GM19438 (cell line): ENCODE measurements at regions not wholly inside any gene's neighbourhood (a gene's known extent, or its start where the extent isn't known, plus 50 kb on each side); places are given as distances from the start of the nearest gene placed in this dataset.

Experiments
- ATAC-seq: cut with Tn5 transposase; IDR thresholded peaks from one replicate; pipeline ENCODE4 v1.9.1; 2021; ENCODE audit warnings: low read depth; ENCODE audit not compliant: unreplicated experiment

DNA sequence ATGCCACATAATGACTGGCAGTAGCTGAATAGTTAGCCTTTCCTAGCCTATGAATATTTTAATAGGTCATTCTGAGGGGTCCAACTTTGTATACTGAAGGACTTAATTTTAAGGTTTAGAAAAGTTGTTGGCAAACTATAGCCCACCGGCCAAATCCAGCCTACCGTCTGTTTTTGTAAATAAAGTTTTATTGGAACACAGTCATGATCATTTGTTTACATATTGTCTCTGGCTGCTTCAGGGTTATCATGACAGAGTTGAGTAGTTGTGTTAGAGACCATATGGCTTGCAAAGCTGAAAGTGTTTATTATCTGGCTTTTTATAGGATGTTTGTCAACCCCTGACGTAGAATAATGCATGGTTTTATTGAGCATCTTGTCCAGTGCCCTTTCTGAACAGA, 73.4 kb downstream of the NTMT2 start:
- no peak for ATAC-seq

DNA sequence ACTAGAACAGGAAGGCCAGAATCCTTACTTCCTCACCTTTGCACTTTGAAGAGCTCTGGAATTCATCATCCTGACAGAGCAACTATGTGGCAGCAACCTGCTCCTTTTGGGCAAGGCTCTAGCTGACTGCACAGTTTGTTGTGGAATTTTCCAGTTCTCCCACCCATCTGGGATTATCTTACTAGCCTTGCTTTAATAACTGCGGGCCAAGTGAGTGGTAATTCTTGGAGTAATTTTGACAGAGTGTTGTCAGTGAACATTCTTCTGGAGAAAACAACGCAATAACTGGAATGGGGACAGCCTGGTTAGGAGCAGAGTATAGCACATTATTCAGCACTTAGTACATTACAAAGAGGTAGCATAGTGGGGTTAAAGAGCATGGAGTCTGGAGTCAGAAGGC, 75.3 kb downstream of the NTMT2 start:
- ATAC-seq = no peak

DNA sequence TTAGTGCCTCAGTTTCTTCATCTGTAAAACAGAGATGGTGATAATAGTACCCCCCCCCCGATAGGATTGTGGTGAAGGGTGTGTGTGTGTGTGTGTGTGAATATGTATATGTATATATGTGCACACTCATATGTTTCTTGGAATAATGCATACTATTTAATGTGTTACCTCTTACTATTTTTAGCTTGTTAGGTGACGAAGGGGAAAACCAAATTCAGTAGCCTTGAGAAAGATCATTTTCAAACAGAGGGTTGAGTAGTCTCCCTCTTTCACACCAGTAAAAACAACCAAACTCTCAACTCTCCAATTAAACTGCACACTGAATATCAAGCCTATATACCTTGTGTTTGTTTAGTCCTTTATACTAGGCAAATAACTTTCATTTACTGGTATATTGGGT, 75.7 kb downstream of the NTMT2 start:
- ATAC-seq = no peak

DNA sequence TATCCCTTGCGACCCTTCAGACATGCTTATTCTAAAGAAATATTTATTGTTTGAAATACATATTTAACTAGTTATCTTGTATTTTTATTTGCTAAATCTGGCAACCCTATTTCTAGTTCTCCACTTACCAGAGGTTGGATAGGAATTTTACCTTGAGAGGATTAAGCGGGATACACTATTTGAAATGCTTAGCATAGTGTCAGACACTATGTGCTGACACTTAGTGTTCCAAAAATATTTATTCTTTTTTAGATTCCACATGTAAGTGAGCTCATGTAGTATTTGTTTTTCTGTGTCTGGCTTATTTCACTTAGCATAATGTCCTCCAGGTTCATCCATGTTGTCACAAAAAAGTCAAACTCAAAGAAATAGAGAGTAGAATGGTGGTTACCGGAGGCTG, 78.7 kb downstream of the NTMT2 start:
- no peak for ATAC-seq

DNA sequence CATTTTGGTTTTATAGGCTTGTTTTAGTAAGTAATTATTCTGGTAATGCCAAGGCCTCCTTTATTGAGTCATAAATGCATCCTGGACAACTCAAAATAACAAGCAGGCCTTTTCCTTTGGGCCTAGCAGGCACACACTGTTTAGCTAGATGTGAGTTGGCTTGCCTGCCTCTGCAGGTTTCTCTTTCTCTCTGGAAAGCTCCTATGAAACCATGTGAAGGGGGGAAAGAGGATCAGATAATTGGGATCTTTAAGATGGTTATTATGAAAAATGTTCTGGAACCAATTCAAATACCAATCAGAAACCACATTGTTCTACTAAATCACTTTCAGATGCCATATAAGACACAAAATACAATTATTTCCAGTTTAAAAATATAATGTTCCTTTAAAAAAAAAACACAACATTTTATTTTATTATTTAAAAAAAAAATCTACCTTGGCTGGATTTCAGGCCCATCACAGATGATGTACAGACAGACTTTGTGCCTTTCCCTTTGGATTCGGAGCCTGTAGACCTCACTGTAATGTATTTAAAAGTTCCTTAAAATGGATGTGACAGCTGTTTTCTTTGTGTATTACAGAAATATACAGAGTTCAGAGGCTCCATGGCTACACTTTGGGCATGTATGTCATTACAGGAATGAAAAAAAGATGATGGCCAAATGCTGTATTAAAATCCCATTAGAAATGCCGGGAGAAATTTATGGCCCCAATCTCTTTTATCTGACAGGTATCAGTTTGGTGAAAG, 80.2 kb downstream of the NTMT2 start:
- ATAC-seq = no peak

DNA sequence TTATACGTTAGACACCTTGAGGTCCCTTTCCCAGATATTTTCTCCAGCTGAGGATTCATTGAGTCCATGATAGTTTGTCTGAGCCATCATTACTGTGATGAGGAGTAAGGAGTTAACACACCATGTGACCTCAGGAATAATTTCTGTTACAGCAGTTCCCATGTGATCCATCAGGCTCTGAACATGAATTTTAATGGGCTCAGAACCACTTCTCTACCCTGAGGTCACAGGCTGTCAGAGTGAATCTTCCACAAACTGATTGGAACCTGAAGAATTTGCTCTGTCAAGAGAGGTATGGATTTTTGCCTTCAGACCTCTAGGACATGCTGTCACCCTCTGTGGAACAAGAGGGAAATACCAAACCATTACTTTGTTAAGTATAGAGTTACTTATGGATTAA, 81.0 kb downstream of the NTMT2 start:
- ATAC-seq = no peak

DNA sequence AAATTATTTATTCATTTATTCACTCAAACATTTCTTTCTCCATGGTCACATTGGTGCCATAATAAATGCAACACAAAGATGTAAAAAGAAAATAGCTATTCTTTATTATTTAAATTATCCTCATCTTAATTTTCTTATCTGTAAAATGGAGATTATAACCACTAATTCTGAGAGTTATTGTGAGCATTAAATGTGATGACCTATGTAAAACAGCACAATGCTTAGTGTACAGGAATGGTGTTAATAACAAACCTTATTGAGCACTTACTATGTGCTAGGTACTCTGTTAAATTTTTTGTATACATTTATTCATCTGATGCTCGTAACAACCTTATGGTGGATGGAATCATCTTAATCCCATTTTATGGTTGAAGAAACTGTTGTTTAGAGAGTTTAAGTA, 84.6 kb downstream of the NTMT2 start:
- no peak for ATAC-seq

DNA sequence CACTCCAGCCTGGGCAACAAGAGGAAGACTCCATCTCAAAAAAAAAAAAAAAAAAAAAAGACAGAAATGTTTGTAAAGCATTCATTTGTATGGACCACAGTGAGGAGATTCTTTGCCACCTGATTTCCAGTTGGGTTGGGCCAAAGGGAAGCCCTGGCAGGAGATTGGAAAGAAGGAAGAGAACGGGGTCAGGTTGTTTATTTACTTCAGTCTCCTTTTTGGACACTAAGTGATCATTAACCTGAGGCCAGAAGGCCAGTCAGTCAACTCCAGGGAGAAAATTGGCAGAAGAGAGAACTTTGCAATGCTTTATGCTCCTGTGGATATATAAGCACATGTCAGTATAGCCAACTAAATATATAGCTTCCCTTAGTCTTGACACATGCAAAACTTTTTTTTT, 85.9 kb downstream of the NTMT2 start:
- ATAC-seq = no peak

DNA sequence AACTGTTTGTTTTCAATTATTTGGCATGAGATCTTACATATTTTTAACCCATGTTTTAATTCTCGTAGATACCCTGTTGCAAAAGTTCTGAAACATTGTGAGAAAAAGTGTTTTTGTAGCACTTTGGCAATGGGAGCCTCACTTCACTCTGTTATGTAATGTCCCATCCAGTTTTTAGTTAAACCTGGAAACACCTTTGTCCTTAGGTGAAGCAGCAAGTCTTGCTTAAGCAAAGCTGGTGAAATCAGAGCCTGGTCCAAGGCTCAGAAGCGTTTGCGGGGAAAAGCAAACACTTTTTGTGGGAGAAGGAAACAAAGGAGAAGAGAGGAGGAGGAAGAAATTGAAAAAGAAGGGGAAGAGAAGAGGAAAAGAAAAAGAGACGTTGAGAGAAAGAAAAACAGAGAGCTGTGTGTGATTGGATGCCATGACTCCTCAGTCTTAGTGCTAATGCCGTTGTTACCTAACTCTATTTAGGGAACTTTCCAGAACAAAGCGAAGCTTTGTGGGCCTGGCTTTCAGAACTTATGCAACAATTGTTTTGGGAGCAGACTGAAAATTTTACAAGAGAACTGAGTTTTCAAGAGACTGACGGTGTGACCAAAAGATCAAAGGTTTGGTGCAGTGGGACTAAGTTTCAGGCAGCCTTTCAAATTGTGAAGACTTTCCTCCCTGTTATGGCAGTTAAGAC, 93.1 kb downstream of the NTMT2 start:
- ATAC-seq = no peak

DNA sequence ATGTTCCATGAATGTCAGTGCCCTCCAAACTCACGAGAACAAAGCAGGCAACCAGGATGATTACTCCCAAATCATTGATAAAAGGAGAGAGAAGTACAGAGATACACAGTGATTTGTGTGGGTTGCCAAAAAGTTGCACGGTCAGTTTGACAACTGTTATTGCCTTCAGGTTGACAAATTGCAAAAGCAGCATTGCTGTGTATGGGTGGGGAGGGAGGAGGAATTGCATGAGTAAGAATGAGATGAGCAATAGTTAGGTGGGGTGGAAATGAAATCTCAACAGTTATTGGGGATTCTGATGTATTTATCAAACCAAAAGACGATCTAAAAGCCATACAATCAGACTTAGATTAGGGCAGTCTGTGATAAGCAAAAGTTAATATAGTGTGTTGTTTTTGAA, 93.7 kb downstream of the NTMT2 start:
- no peak for ATAC-seq

DNA sequence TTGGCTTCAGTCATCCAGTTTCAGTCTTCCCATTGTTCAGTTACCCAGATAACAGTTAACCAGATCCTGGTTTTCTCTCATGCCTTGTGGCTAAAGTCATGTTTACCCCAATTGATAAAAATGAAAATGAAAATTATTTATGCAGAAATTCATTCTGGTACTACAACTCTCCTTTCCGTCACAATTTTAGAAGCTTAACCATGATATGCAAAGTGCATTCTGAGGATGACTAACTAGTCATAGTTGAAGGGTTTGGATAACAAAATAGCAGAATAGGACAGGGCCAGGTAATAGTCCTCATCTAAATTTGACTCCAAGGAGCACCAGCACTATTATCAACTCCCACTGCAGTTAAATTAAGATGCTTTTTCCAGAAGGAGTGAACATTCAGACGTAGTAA, 94.7 kb downstream of the NTMT2 start:
- ATAC-seq = peak; percentile 96

DNA sequence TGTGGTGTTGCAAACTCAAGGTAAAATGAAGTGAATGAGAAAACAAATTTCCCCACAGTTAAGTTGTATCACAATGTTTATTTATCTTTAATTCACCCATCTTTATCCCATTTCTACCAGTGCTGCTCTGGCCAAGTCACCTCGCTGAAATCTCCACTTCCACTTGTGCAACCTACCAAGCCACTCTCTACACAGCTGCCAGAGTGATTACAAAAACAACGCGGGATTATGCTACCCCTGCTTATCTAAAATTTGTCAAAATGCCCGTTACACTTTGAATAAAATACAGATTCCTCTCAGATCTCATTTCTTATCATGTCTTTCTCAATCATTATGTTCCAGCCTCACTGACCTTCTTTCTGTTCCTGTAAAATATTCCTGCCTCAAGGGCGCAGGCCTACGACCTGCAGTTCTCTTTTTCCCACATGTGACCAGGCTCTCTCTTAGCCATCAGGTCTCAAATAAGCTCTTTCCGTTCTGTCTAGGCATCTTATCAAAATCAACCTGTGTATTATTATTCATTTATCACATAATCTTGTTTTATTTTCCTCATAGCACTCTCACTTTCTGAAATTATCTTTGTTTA, 95.6 kb downstream of the NTMT2 start:
- no peak for ATAC-seq

DNA sequence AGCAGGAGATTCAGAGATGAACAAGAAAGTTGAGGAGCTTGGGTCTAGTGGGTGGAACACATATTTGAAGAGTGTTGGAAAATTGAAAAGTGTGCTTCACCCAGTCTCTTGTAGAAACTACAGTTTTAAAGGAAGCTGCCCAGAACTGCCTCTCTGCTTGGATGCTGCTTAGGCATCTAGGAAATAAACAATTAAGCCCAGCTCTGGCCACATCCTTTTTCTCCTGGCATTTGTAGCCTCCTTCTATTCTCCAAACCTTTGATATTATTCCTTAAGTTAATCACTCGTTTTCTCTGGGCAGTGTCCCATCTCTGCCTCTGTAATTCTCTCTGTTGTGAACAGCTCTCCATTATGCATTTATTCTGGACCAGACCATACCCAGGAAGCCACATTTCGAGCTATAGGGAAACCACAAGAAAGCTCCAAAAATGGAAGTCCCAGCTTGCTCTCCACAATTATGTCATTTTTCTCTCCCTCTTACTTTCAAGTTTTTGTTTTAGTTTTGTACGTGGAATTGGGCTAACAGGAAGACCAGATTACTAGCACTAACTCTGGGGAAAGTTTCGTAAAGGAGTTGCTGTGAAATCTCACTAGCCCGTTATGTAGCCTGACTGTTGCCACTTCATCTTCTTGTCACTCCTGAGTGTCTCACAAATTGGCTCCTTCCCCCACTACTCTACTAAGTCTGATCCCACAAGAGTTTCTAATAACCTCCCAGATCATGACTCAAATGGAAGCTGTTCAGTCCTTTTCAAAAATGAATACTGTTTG, 102.2 kb downstream of the NTMT2 start:
- ATAC-seq = peak; percentile 73

DNA sequence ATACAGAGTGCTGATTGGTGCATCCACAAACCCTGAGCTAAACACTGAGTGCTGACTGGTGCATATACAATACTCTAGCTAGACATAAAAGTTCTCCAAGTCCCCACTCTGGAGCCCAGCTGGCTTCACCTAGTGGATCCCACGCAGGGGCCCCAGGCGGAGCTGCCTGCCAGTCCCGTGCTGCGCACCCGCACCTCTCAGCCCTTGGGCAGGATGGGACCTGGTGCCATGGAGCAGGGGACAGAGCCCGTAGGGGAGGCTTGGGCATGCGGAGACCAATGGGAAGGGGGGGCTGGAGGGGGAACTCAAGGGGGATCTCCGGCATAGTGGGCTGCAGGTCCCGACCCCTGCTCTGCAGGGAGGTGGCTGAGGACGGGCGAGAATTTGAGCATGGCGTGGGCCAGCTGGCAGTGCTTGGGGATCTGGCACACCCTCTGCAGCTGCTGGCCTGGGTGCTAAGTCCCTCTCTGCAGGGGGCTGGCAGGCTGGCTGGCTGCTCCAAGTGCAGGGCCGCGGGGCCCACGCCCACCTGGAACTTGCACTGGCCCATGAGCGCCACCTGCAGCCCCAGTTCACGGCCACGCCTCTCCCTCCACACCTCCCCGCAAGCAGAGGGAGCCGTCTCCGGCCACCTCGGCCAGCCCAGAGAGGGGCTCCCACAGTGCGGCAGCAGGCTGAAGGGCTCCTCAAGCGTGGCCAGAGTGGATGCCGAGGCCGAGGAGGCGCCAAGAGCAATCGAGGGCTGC, 104.9 kb downstream of the NTMT2 start:
- ATAC-seq = no peak

DNA sequence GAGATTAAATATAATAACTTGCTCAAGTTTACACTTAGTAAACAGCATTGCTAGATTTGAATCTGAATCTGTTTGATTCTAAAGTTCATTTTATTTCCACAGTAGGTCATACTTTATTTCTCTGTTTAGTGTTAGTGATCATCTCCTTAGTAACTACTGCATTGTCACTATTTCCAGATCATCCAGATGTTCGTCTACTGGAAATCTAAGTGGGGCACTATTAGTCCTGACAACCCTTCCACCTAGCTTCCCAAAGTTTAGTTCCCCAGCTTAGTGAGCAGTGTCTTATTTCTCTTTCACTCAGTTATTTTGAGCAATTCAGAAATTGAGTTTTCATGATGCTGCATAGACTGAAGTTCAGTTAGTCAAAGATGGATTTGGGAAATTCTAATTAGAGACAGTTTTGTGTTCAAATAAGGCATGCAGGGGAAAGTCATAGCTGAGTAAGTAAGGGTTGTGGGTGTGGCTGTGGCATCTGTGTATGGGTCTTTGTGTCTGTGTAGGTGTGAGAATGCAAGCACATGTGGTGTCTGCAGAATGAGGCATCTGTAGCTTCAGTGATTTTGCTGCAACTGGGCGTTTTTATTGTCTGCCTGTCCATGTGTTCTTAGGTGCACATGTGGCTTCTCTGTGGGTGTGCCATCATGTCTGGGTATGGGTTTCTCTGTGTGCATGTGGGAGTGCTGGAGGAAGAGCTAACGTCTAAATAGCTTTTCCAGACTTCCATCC, 107.3 kb downstream of the NTMT2 start:
- no peak for ATAC-seq

DNA sequence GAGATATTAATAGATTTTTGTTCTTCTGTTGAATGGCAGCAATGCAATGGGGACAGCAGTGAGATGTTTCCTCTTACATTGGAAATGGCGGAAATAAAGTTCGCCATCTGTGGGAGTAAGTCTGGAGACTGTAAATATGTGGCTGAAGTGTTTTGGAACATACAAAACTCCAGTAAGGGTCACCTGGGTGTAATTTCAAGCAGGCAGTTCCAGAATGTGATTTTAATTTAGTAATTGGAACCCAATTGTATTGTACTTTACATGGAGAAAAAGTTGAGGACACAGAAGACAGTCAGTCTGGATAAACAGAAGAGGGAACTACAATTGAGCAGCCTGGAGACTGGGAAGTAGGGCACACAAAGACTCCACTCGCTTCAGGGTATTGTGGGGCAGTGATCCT, 108.6 kb downstream of the NTMT2 start:
- no peak for ATAC-seq

DNA sequence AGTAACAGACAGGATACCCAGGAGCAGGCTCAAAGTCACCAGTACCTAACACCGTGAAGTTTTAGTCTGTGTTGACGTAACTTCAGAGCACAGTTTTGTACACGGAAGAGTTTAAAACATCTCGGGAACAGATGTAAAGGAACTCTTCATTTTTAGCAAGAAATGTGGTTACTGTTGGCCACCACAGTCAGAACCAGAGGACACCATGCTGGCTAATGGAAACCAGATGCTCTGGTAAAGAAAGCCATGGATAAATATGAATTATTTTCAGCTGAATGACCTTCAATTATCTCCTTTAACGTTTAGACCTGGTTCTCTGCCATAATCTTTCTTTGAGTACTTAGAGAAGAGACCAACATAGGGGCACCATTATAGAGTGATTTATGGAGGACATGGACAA, 115.9 kb downstream of the NTMT2 start:
- ATAC-seq = no peak

DNA sequence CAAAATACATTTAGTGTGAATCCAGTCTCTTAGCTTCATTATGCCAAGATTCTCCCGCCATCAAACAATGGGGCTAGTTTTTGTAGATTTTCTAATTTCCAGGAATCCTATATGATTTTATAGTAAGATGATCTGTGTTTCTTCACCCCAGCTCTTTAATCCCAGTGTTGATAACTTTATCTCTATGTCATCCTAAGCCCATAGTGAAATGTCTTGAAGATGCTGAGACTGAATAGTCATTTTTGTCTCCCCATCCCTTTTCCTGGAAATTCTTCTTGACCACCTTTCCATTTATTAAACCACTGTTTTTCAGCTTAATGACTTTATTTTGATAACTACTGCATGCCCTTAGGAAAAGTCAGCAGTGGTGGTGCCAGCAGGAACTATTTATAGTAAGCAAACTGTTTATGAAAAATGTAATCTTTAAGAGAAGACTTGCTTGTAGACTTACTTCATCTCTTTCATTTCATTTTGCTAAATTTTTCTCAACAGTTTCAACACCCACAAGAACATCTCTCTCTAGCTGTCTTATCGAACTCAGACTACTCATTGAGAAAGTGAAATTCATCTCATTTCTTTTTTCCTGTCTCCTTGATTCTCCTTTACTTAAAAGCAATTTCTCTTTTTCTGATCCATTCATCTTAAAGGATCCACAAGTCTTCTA, 116.6 kb downstream of the NTMT2 start:
- no peak for ATAC-seq

DNA sequence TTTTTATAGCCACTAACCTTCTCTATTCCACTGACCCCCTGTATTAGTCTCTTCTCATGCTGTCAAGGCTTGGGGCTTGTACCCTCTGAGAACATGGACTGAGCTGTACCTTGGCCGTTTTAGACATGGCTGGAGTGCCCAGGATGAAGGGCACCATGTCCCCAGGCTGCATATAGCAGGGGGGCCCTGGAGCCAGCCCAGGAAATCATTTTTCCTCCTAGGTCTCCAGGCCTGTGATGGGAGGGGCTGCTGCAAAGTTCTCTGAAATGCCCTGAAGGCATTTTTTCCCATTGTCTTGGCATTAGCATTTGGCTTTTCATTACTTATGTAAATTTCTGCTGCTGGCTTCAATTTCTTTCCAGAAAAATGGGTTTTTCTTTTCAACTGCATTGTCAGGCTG, 119.5 kb downstream of the NTMT2 start:
- no peak for ATAC-seq
